ENCODE measurements at regions not wholly inside any gene's neighbourhood (a gene's known extent, or its start where the extent isn't known, plus 50 kb on each side); places are given as distances from the start of the nearest gene placed in this dataset.

- TF ChIP-seq RAD21 (IDR thresholded peaks at IDR 0.05; ENCODE audit: insufficient read depth, low read depth, low read length) (no peak), CREB1 (IDR thresholded peaks at IDR 0.05; ENCODE audit: low read depth) (peak; percentile 44; the same call in 1 of the 2 replicates), RELB (IDR thresholded peaks at IDR 0.05; ENCODE audit: low read depth) (0 out of 2 replicates have a peak, but pooled peaks have one; percentile 64), NFXL1 (IDR thresholded peaks at IDR 0.05; ENCODE audit: borderline replicate concordance) (no peak), ZSCAN29 (IDR thresholded peaks at IDR 0.05) (no peak), RUNX3 (IDR thresholded peaks at IDR 0.05; ENCODE audit: low read length) (peak; percentile 74), JUNB (IDR thresholded peaks at IDR 0.05) (peak; percentile 56), CHD4 (IDR thresholded peaks at IDR 0.05) (no peak), CEBPB (IDR thresholded peaks at IDR 0.05; ENCODE audit: borderline replicate concordance in 1 of 2, low read depth in 2 of 2, low read length in 2 of 2) (no peak), HDGF (IDR thresholded peaks at IDR 0.05) (0 out of 2 replicates have a peak, but pooled peaks have one; percentile 41), MTA3 (IDR thresholded peaks at IDR 0.05; ENCODE audit: borderline replicate concordance, low read length) (no peak), EP300 (IDR thresholded peaks at IDR 0.05; ENCODE audit: borderline replicate concordance in 1 of 2, control insufficient read depth in 1 of 2, low read depth in 2 of 2, low read length in 2 of 2) (peak in 1 of 2 experiments; percentile 28; a peak in 1 of 4 replicates), HCFC1 (IDR thresholded peaks at IDR 0.05; ENCODE audit: low read length) (no peak), ZNF384 (IDR thresholded peaks at IDR 0.05; ENCODE audit: borderline replicate concordance, low read depth, low read length) (peak; percentile 61), CBFB (IDR thresholded peaks at IDR 0.05; ENCODE audit: low read depth) (no peak), NBN (IDR thresholded peaks at IDR 0.05) (peak; percentile 42; the same call in 1 of the 2 replicates), DPF2 (IDR thresholded peaks at IDR 0.05) (0 out of 2 replicates have a peak, but pooled peaks have one; percentile 47), NFYB (IDR thresholded peaks at IDR 0.05; ENCODE audit: insufficient read depth, low read depth, low read length) (0 out of 2 replicates have a peak, but pooled peaks have one; percentile 26), ZNF622 (IDR thresholded peaks at IDR 0.05) (no peak), EED (IDR thresholded peaks at IDR 0.05; ENCODE audit: low read depth) (peak; percentile 40; the same call in 1 of the 2 replicates), POLR2AphosphoS2 (IDR thresholded peaks at IDR 0.05; ENCODE audit: low read depth, low read length) (no peak)
- TF ChIP-seq, protein P1, sequence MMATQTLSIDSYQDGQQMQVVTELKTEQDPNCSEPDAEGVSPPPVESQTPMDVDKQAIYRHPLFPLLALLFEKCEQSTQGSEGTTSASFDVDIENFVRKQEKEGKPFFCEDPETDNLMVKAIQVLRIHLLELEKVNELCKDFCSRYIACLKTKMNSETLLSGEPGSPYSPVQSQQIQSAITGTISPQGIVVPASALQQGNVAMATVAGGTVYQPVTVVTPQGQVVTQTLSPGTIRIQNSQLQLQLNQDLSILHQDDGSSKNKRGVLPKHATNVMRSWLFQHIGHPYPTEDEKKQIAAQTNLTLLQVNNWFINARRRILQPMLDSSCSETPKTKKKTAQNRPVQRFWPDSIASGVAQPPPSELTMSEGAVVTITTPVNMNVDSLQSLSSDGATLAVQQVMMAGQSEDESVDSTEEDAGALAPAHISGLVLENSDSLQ (IDR thresholded peaks at IDR 0.05): peak; percentile 79
- TF ChIP-seq, protein P2, sequence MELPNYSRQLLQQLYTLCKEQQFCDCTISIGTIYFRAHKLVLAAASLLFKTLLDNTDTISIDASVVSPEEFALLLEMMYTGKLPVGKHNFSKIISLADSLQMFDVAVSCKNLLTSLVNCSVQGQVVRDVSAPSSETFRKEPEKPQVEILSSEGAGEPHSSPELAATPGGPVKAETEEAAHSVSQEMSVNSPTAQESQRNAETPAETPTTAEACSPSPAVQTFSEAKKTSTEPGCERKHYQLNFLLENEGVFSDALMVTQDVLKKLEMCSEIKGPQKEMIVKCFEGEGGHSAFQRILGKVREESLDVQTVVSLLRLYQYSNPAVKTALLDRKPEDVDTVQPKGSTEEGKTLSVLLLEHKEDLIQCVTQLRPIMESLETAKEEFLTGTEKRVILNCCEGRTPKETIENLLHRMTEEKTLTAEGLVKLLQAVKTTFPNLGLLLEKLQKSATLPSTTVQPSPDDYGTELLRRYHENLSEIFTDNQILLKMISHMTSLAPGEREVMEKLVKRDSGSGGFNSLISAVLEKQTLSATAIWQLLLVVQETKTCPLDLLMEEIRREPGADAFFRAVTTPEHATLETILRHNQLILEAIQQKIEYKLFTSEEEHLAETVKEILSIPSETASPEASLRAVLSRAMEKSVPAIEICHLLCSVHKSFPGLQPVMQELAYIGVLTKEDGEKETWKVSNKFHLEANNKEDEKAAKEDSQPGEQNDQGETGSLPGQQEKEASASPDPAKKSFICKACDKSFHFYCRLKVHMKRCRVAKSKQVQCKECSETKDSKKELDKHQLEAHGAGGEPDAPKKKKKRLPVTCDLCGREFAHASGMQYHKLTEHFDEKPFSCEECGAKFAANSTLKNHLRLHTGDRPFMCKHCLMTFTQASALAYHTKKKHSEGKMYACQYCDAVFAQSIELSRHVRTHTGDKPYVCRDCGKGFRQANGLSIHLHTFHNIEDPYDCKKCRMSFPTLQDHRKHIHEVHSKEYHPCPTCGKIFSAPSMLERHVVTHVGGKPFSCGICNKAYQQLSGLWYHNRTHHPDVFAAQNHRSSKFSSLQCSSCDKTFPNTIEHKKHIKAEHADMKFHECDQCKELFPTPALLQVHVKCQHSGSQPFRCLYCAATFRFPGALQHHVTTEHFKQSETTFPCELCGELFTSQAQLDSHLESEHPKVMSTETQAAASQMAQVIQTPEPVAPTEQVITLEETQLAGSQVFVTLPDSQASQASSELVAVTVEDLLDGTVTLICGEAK (IDR thresholded peaks at IDR 0.05; ENCODE audit: borderline replicate concordance): no peak
- TF ChIP-seq, protein P3, sequence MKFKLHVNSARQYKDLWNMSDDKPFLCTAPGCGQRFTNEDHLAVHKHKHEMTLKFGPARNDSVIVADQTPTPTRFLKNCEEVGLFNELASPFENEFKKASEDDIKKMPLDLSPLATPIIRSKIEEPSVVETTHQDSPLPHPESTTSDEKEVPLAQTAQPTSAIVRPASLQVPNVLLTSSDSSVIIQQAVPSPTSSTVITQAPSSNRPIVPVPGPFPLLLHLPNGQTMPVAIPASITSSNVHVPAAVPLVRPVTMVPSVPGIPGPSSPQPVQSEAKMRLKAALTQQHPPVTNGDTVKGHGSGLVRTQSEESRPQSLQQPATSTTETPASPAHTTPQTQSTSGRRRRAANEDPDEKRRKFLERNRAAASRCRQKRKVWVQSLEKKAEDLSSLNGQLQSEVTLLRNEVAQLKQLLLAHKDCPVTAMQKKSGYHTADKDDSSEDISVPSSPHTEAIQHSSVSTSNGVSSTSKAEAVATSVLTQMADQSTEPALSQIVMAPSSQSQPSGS (IDR thresholded peaks at IDR 0.05; ENCODE audit: low read length): 0 out of 2 replicates have a peak, but pooled peaks have one; percentile 8
Observed at GRCh38 chr7:118080947-118081346, 103.0 kb upstream of the LSM8 start (continued).
